GM23248 (cell line): ENCODE measurements at regions not wholly inside any gene's neighbourhood (a gene's known extent, or its start where the extent isn't known, plus 50 kb on each side); places are given as distances from the start of the nearest gene placed in this dataset.
A peak's percentile ranks its signal among the peaks of the same experiment; 100 is the strongest.

ENCODE experiments used
- DNase-seq: peaks from one replicate; pipeline ENCODE4 v3.0.0-alpha.2; 2015
- H2AFZ ChIP-seq: fragments of 200-600 bp; sonication (generic); 2 replicates; pipeline ENCODE4 v1.6.1; 2016; ENCODE audit warnings: antibody characterized with exemption
- H3F3A ChIP-seq: fragments of 200-600 bp; sonication (generic); 2 replicates; pipeline ENCODE4 v1.6.1; 2016; ENCODE audit warnings: mild to moderate bottlenecking, antibody characterized with exemption, mixed run types; ENCODE audit not compliant: insufficient read depth
- H3K27ac ChIP-seq: fragments of 200-600 bp; sonication (generic); 2 replicates; pipeline ENCODE4 v1.5.1; 2016; ENCODE audit warnings: mild to moderate bottlenecking
- H3K27me3 ChIP-seq: fragments of 200-600 bp; sonication (generic); replicated peaks from 2 replicates; pipeline ENCODE4 v1.6.1; 2016; ENCODE audit warnings: mild to moderate bottlenecking; ENCODE audit not compliant: insufficient read depth
- H3K36me3 ChIP-seq: fragments of 200-600 bp; sonication (generic); 2 replicates; pipeline ENCODE4 v1.6.1; 2016; ENCODE audit warnings: low read depth, mild to moderate bottlenecking
- H3K4me1 ChIP-seq: fragments of 200-600 bp; sonication (generic); 2 replicates; pipeline ENCODE4 v1.6.1; 2016; ENCODE audit warnings: mild to moderate bottlenecking; ENCODE audit not compliant: insufficient read depth
- H3K4me2 ChIP-seq: fragments of 200-600 bp; sonication (generic); one replicate; pipeline ENCODE4 v1.6.1; 2016; ENCODE audit warnings: mild to moderate bottlenecking; ENCODE audit not compliant: unreplicated experiment
- H3K4me3 ChIP-seq: fragments of 200-600 bp; sonication (generic); 2 replicates; pipeline ENCODE4 v1.5.1; 2016; ENCODE audit warnings: mild to moderate bottlenecking
- H3K79me2 ChIP-seq: fragments of 200-600 bp; sonication (generic); 2 replicates; pipeline ENCODE4 v1.6.1; 2016; ENCODE audit warnings: mild to moderate bottlenecking; ENCODE audit not compliant: insufficient read depth
- H3K9ac ChIP-seq: fragments of 200-600 bp; sonication (generic); 2 replicates; pipeline ENCODE4 v1.6.1; 2016; ENCODE audit warnings: mild to moderate bottlenecking
- H3K9me2 ChIP-seq: fragments of 200-600 bp; sonication (generic); 2 replicates; pipeline ENCODE4 v1.6.1; 2016; ENCODE audit warnings: mixed run types, mild to moderate bottlenecking, moderate library complexity; ENCODE audit not compliant: insufficient read depth
- H3K9me3 ChIP-seq: fragments of 200-600 bp; sonication (generic); one replicate; pipeline ENCODE4 v1.6.1; 2017; ENCODE audit warnings: low read depth
- H4K20me1 ChIP-seq: fragments of 200-600 bp; sonication (generic); 2 replicates; pipeline ENCODE4 v1.6.0; 2016; ENCODE audit not compliant: insufficient read depth
- EZH2 ChIP-seq: fragments of 200-600 bp; sonication (generic); IDR thresholded peaks from 2 replicates; pipeline ENCODE4 v1.6.1; 2018; ENCODE audit warnings: antibody characterized with exemption, mild to moderate bottlenecking; ENCODE audit not compliant: insufficient read depth, poor library complexity, severe bottlenecking
- EZH2phosphoT487 ChIP-seq: fragments of 200-600 bp; sonication (generic); IDR thresholded peaks from 2 replicates; pipeline ENCODE4 v1.6.1; 2018; ENCODE audit warnings: antibody characterized with exemption, moderate library complexity, mild to moderate bottlenecking, low read depth; ENCODE audit not compliant: insufficient read depth
- WGBS, 2 experiments: methylation state at CpG; one replicate each; pipeline ENCODE4 v1.1.6; 2015 to 2017; ENCODE audit warnings: low lambda C conversion rate in 2 of 2, low coverage in 1 of 2; ENCODE audit errors: missing lambda C conversion rate in 2 of 2; 5-methylcytosine and 5-hydroxymethylcytosine counted together
- in situ Hi-C: fragments of 300-500 bp; cut with MboI; formaldehyde crosslinking; loops from 2 replicates; pipeline ENCODE4 v1.15.0; 2020

DNA sequence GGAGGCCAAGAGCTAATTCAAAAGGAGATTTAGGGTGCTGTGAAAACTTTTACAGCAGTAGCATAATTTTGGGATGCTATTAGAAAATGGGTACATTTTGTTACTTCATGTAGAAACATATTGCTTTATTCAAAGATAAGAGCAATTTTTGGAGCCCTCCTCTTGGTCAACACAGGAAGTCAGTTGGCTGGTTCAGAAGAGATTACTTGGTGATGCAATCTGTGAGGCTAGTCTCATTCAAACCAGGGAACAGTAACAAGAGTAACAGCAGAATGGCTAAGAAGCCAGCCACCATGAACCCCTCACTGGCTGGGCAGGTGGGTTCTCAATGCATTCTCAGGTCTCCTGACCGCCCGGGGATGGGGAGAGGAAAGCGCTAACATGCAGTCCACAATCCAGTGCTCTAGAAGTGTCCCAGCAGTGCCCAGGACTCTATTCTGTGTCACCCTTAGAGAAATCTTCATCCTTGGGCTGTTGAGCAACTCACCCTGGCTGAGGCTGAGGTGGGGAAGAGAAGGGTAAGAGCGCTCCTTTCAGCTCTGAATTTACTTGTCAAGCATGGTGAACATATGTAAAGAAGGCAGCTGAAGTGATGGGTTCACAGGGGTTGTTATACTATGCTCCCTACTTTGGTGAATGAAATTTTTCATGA, 262.2 kb upstream of the UBASH3B start:
- no peaks in the 10 kb centered on the region for H4K20me1 ChIP-seq
- H3K9me3 ChIP-seq = no peaks in the 10 kb centered on the region
- peak; percentile 39 for DNase-seq
- no peak overlapping the region for H3K4me2 ChIP-seq
- no peak overlapping the region for H3K27ac ChIP-seq
- H3K9me2 ChIP-seq = no peaks in the 10 kb centered on the region
- no peaks in the 10 kb centered on the region for H3K27me3 ChIP-seq
- TF ChIP-seq EZH2 = no peak
- TF ChIP-seq EZH2phosphoT487 = no peak
- in situ Hi-C loops = no loop called here
- no peaks in the 10 kb centered on the region for H3F3A ChIP-seq
- H3K36me3 ChIP-seq = no peaks in the 10 kb centered on the region
- WGBS, 2 experiments = 86 to 89% methylated on average over 4 of the region's 4 CpGs
- no peak overlapping the region for H3K4me3 ChIP-seq
- H3K9ac ChIP-seq = no peak overlapping the region
- no peaks in the 10 kb centered on the region for H3K4me1 ChIP-seq
- no peak overlapping the region for H2AFZ ChIP-seq
- no peaks in the 10 kb centered on the region for H3K79me2 ChIP-seq

DNA sequence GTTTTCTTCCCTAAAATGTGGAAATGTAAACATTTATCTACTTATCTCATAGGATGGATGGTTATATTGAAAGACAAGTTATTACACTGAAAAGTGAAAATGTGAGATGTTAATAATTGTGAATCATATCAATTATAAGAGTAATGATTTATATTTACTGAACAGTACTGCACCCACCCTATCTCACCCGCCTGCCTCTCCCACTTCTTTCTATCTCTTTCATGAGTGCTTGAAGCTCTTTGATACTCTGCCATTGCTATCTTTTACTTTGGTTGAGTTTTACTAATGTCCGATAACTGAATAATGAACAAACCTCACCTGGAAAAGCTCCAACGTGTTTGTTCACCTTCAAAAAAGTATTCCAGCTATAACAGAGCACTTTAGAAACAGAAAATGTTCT, 263.0 kb upstream of the UBASH3B start:
- TF ChIP-seq EZH2phosphoT487 (no peak), EZH2 (no peak)
- Histone ChIP-seq H3K4me1 (no peaks in the 10 kb centered on the region), H3K4me2 (no peak overlapping the region), H3F3A (no peaks in the 10 kb centered on the region), H3K9ac (no peak overlapping the region), H4K20me1 (no peaks in the 10 kb centered on the region), H3K9me2 (no peaks in the 10 kb centered on the region), H3K36me3 (no peaks in the 10 kb centered on the region), H3K27me3 (no peaks in the 10 kb centered on the region), H2AFZ (no peak overlapping the region), H3K27ac (no peak overlapping the region), H3K79me2 (no peaks in the 10 kb centered on the region), H3K9me3 (no peaks in the 10 kb centered on the region), H3K4me3 (no peak overlapping the region)
- no peak for DNase-seq
- WGBS, 2 experiments = 73 to 74% methylated on average over 3 of the region's 3 CpGs
- in situ Hi-C loops = no loop called here

GRCh38 chr11:122391049-122391448, 264.5 kb upstream of the UBASH3B start:
- H3K27ac ChIP-seq = no peak overlapping the region
- no peaks in the 10 kb centered on the region for H3K9me3 ChIP-seq
- in situ Hi-C loops = no loop called here
- no peaks in the 10 kb centered on the region for H3K36me3 ChIP-seq
- H3K9me2 ChIP-seq = no peaks in the 10 kb centered on the region
- no peak overlapping the region for H2AFZ ChIP-seq
- H3K4me1 ChIP-seq = no peaks in the 10 kb centered on the region
- no peak for DNase-seq
- no peaks in the 10 kb centered on the region for H3K79me2 ChIP-seq
- H3K4me2 ChIP-seq = no peak overlapping the region
- H3K4me3 ChIP-seq = no peak overlapping the region
- no peaks in the 10 kb centered on the region for H3K27me3 ChIP-seq
- H4K20me1 ChIP-seq = no peaks in the 10 kb centered on the region
- TF ChIP-seq EZH2phosphoT487 = no peak
- TF ChIP-seq EZH2 = no peak
- no peaks in the 10 kb centered on the region for H3F3A ChIP-seq
- no peak overlapping the region for H3K9ac ChIP-seq

- Histone ChIP-seq H3K27me3 (no peaks in the 10 kb centered on the region), H3K9me2 (no peaks in the 10 kb centered on the region), H3K4me3 (no peak overlapping the region), H3K4me2 (no peak overlapping the region), H3K27ac (no peak overlapping the region), H2AFZ (no peak overlapping the region), H3K4me1 (no peaks in the 10 kb centered on the region), H3K79me2 (no peaks in the 10 kb centered on the region), H4K20me1 (no peaks in the 10 kb centered on the region), H3K9me3 (no peaks in the 10 kb centered on the region), H3F3A (no peaks in the 10 kb centered on the region), H3K9ac (no peak overlapping the region), H3K36me3 (no peaks in the 10 kb centered on the region)
- in situ Hi-C loops = no loop called here
- WGBS, 2 experiments = 93 to 100% methylated on average over 1 of the region's 1 CpG
- no peak for TF ChIP-seq EZH2phosphoT487
- TF ChIP-seq EZH2 = no peak
- no peak for DNase-seq
Observed at GRCh38 chr11:122383186-122383585, 267.2 kb upstream of the BLID start.
